HCT116 (cell line): ENCODE measurements at regions not wholly inside any gene's neighbourhood (a gene's known extent, or its start where the extent isn't known, plus 50 kb on each side); places are given as distances from the start of the nearest gene placed in this dataset.

Experiments used
- ATF3 ChIP-seq: IDR thresholded peaks from 2 replicates; pipeline ENCODE4 v1.6.1; 2012
- CBX3 ChIP-seq: IDR thresholded peaks from 2 replicates; pipeline ENCODE4 v1.6.1; 2012; ENCODE audit warnings: low read depth
- CEBPB ChIP-seq: IDR thresholded peaks from 2 replicates; pipeline ENCODE4 v1.6.1; 2012; ENCODE audit warnings: low read depth
- EGR1 ChIP-seq: IDR thresholded peaks from 2 replicates; pipeline ENCODE4 v1.6.1; 2012; ENCODE audit warnings: low read depth
- EZH2 ChIP-seq: fragments of 200-600 bp; sonication (generic); IDR thresholded peaks from 2 replicates; pipeline ENCODE4 v1.6.1; 2017; ENCODE audit warnings: antibody characterized with exemption, mixed run types
- EZH2phosphoT487 ChIP-seq: fragments of 200-600 bp; IDR thresholded peaks from 2 replicates; pipeline ENCODE4 v1.6.1; 2018; ENCODE audit warnings: antibody characterized with exemption, borderline replicate concordance
- POLR2A ChIP-seq: IDR thresholded peaks from 2 replicates; pipeline ENCODE4 v1.7.0; 2011; ENCODE audit warnings: borderline replicate concordance; ENCODE audit not compliant: insufficient read depth, insufficient read length; ENCODE audit errors: extremely low read depth
- RAD21 ChIP-seq: IDR thresholded peaks from 2 replicates; pipeline ENCODE4 v1.6.1; 2012; ENCODE audit warnings: low read depth, mild to moderate bottlenecking
- REST ChIP-seq: IDR thresholded peaks from 2 replicates; pipeline ENCODE4 v1.6.1; 2012; ENCODE audit warnings: low read depth
- SIN3A ChIP-seq: IDR thresholded peaks from 2 replicates; pipeline ENCODE4 v1.6.1; 2012; ENCODE audit warnings: low read depth
- SRF ChIP-seq: IDR thresholded peaks from 2 replicates; pipeline ENCODE4 v1.6.1; 2012; ENCODE audit warnings: low read depth
- ZBTB33 ChIP-seq: IDR thresholded peaks from 2 replicates; pipeline ENCODE4 v1.6.1; 2011; ENCODE audit warnings: mild to moderate bottlenecking, low read length, moderate library complexity; ENCODE audit not compliant: insufficient replicate concordance; ENCODE audit errors: extremely low read depth
- ZNF274 ChIP-seq: fragments of 200-500 bp; sonication (Bioruptor generic); IDR thresholded peaks from 2 replicates; pipeline ENCODE4 v1.6.1; 2014; ENCODE audit warnings: mild to moderate bottlenecking, low read depth, low read length, inconsistent platforms
- TF ChIP-seq, protein P1 (sequence below), 3 experiments: fragments of 200-600 bp in 1 of 3; sonication (generic) in 1 of 3; IDR thresholded peaks in 2 of 3; conservative IDR thresholded peaks in 1 of 3; 2 replicates each; pipeline ENCODE4 v1.5.1; 2012 to 2017; ENCODE audit warnings: low read depth in 2 of 3, low read length in 2 of 3, antibody characterized with exemption in 1 of 3, borderline replicate concordance in 1 of 3, control low read depth in 1 of 3, mild to moderate bottlenecking in 1 of 3, mixed read lengths in 1 of 3, mixed run types in 1 of 3, moderate library complexity in 1 of 3; ENCODE audit not compliant: insufficient read depth in 1 of 3

GRCh38 chr11:98227278-98227677, 793.5 kb upstream of the CNTN5 start:
- TF ChIP-seq ATF3, result no peak
- TF ChIP-seq REST, result no peak
- TF ChIP-seq, protein P1, sequence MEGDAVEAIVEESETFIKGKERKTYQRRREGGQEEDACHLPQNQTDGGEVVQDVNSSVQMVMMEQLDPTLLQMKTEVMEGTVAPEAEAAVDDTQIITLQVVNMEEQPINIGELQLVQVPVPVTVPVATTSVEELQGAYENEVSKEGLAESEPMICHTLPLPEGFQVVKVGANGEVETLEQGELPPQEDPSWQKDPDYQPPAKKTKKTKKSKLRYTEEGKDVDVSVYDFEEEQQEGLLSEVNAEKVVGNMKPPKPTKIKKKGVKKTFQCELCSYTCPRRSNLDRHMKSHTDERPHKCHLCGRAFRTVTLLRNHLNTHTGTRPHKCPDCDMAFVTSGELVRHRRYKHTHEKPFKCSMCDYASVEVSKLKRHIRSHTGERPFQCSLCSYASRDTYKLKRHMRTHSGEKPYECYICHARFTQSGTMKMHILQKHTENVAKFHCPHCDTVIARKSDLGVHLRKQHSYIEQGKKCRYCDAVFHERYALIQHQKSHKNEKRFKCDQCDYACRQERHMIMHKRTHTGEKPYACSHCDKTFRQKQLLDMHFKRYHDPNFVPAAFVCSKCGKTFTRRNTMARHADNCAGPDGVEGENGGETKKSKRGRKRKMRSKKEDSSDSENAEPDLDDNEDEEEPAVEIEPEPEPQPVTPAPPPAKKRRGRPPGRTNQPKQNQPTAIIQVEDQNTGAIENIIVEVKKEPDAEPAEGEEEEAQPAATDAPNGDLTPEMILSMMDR (IDR thresholded peaks at IDR 0.05 in 2 of 3, conservative IDR thresholded peaks at IDR 0.05 in 1 of 3; ENCODE audit: borderline replicate concordance in 1 of 3, insufficient read depth in 1 of 3, low read depth in 2 of 3, low read length in 2 of 3), result no peak
- TF ChIP-seq EGR1, result no peak
- no peak for TF ChIP-seq EZH2phosphoT487
- TF ChIP-seq ZNF274, result no peak
- no peak for TF ChIP-seq CBX3
- no peak for TF ChIP-seq EZH2
- no peak for TF ChIP-seq POLR2A
- no peak for TF ChIP-seq SIN3A
- no peak for TF ChIP-seq RAD21
- no peak for TF ChIP-seq SRF
- TF ChIP-seq CEBPB, result no peak
- TF ChIP-seq ZBTB33, result no peak
